ENCODE measurements at regions not wholly inside any gene's neighbourhood (a gene's known extent, or its start where the extent isn't known, plus 50 kb on each side); places are given as distances from the start of the nearest gene placed in this dataset.

DNA sequence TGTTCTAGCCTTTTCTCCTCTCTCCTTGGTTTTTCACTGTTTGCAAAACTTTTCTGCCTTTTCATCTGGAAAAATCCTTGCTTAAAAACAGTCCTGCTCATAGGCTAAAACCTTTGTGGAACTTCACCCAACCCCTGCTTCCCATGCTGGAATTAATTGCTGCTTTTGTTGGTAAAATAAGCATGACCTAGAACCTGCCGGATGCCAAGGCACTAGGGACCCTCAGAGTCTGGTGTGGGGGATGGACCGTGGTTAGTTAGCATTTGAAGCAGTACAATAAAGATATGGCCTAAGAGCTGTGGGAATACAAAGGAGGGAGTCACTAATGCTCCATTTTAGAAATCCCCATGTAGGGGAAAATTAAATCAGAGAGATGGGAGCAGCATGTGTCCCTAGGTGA, 326.3 kb downstream of the KCNRG start:
- no peak for DNase-seq (ENCODE audit: low read depth, low spot score)
- no peak overlapping the region for H3K4me3 ChIP-seq (ENCODE audit: low read depth, low read length)
- TF ChIP-seq, protein P1, sequence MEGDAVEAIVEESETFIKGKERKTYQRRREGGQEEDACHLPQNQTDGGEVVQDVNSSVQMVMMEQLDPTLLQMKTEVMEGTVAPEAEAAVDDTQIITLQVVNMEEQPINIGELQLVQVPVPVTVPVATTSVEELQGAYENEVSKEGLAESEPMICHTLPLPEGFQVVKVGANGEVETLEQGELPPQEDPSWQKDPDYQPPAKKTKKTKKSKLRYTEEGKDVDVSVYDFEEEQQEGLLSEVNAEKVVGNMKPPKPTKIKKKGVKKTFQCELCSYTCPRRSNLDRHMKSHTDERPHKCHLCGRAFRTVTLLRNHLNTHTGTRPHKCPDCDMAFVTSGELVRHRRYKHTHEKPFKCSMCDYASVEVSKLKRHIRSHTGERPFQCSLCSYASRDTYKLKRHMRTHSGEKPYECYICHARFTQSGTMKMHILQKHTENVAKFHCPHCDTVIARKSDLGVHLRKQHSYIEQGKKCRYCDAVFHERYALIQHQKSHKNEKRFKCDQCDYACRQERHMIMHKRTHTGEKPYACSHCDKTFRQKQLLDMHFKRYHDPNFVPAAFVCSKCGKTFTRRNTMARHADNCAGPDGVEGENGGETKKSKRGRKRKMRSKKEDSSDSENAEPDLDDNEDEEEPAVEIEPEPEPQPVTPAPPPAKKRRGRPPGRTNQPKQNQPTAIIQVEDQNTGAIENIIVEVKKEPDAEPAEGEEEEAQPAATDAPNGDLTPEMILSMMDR (IDR thresholded peaks at IDR 0.05; ENCODE audit: low read depth, low read length): no peak
- in situ Hi-C loops (cut with HindIII; ENCODE audit: low sequenced_read_pairs): no loop called here

DNA sequence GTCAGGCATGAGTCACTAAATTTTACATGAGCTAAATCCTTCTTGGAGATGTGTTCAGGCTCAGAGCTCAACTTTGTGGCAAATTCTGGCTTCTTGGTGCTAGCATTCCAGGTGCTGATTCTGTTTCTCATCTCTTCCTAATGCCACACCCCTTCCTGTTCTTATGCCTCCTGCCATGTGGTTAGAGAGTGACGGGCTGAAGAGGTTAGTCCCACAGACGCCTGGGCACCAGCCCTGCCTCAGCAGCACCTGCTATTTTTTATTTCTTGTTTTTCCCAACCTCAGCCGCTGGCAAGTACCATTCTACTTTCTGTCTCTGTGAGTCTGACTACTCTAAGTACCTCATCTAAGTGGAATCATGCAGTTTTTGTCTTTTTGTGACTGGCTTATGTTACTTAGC, 329.5 kb downstream of the KCNRG start:
- TF ChIP-seq, protein P1 (IDR thresholded peaks at IDR 0.05; ENCODE audit: low read depth, low read length): no peak
- no peak for DNase-seq (ENCODE audit: low read depth, low spot score)
- in situ Hi-C loops (cut with HindIII; ENCODE audit: low sequenced_read_pairs): no loop called here
- no peak overlapping the region for H3K4me3 ChIP-seq (ENCODE audit: low read depth, low read length)

DNA sequence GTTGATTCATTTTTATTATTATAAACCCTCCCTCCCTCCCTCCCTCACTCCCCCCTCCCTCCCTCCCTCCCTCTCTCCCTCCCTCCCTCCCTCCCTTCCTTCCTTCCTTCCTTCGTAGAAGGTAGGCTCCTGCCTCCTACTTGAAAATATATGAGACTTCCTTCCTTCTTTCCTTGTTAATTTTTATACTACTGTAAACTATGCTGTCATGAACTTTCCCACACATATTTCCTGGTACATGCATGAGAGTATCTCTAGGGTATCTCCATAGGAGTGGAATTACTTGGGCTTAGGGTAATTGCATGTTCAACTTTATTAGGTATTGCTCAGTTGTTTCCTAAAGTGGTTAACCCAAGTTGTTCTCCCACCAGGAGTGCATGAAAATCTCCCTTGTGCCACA, 330.6 kb downstream of the KCNRG start:
- DNase-seq (ENCODE audit: low read depth, low spot score): no peak
- in situ Hi-C loops (cut with HindIII; ENCODE audit: low sequenced_read_pairs): no loop called here
- TF ChIP-seq, protein P1 (IDR thresholded peaks at IDR 0.05; ENCODE audit: low read depth, low read length): no peak
- no peak overlapping the region for H3K4me3 ChIP-seq (ENCODE audit: low read depth, low read length)

DNA sequence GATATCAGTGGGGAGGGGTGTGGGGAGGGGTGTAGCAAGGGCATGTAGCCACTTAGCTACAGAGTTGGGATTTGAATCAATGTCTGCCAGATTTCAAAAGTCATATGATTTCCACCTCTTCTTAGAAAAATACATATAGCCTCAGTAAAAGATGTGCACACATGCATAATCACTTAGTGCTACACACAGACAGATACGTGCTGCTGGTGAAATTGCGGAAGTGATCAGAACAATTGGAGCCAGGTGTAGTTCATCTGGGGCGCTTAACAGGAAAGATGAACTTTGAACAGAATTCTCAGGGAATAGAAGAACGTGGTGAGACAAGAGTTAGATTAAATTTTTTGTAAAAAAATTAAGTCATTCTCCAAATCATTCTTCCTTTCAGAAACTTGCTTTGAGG, 333.1 kb downstream of the KCNRG start:
- in situ Hi-C loops (cut with HindIII; ENCODE audit: low sequenced_read_pairs): no loop called here
- DNase-seq (ENCODE audit: low read depth, low spot score): no peak
- H3K4me3 ChIP-seq (ENCODE audit: low read depth, low read length): no peak overlapping the region
- TF ChIP-seq, protein P1 (IDR thresholded peaks at IDR 0.05; ENCODE audit: low read depth, low read length): no peak

DNA sequence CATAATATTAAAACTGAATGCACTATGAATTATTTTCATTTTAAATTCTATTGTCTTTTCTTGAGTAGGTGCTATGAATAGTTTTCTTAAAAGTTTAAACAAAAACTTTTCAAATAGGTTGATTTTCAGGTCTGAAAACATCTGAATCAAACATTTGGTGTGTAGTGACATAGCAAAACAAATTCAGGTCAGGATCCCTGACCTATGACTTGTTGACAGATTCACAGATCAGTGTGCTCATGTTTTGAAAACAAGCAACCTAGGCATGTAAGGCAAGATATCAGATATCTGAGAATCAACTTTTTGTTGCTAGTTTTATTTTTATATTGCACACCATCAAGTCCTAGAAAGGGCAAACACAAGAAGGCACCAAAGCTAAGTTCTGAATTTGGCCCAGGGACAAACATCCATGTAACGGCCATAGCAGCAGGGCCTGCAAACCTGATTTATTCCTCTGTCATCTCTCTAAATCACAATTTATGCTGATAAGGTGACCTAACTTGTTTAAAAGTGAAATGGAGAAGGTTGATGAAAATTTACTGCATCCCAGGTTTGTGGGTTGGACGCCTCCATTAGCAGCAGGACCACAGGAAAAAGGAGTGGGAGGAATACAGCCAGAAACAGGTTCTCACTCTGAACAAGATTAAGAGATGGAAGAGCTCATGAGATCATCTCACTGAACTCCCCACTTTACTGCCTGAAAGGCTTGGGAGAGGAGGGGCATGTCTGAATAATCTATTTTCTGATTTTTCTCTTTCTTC, 337.7 kb downstream of the KCNRG start:
- in situ Hi-C loops (cut with HindIII; ENCODE audit: low sequenced_read_pairs): no loop called here
- no peak for DNase-seq (ENCODE audit: low read depth, low spot score)
- H3K4me3 ChIP-seq (ENCODE audit: low read depth, low read length): no peak overlapping the region
- TF ChIP-seq, protein P1 (IDR thresholded peaks at IDR 0.05; ENCODE audit: low read depth, low read length): no peak

DNA sequence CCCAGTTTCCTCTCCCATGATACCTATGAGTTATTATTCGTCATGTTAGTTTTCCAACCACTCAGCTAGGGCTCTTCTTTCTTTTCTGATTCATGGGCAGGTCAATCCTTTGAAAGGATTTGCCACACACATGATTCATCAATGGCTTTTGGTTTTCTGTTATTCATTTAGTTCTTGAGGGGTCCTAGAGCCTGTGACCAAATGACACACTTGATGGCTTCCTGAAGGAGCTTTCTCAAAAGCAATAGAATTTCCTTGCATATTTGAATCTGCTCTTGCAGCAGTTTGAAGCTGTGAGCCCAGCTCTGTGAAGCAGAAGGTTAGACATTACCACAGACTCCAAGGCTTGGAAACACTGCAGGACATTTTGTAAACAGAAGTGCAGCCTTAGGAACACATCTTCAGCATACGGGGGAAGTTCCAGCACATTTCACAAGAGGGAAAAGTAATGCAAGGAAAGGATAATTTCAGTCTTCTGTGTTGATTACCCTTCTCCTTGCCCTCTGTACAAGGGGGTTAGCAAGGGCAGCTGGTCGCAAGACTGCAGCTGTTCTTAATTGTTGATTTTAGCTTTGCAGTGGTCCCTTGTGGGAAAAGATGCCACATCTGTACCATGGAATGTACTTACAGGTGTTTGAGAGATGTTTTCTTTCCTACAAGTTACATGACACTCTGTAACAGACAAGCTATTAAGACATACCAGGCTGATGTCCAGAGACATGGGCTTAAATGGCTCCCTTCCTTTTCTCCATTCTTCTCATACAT, 338.6 kb downstream of the KCNRG start:
- peak; percentile 75 for DNase-seq (ENCODE audit: low read depth, low spot score)
- no peak overlapping the region for H3K4me3 ChIP-seq (ENCODE audit: low read depth, low read length)
- TF ChIP-seq, protein P1 (IDR thresholded peaks at IDR 0.05; ENCODE audit: low read depth, low read length): no peak
- in situ Hi-C loops (cut with HindIII; ENCODE audit: low sequenced_read_pairs): no loop called here

Measured in astrocyte of the spinal cord (primary cell).